Medulla oblongata (tissue), 1 donor: ENCODE measurements at regions not wholly inside any gene's neighbourhood (a gene's known extent, or its start where the extent isn't known, plus 50 kb on each side); places are given as distances from the start of the nearest gene placed in this dataset.
"Not testable (repeated sequence)": the region's sequence is repeated elsewhere in the genome, so short reads cannot be mapped to it uniquely, and the experiment has no call there.

Source experiments
- DNase-seq: peaks from one replicate; pipeline ENCODE4 v3.0.0-alpha.2; 2015; ENCODE audit errors: extremely low spot score

DNA sequence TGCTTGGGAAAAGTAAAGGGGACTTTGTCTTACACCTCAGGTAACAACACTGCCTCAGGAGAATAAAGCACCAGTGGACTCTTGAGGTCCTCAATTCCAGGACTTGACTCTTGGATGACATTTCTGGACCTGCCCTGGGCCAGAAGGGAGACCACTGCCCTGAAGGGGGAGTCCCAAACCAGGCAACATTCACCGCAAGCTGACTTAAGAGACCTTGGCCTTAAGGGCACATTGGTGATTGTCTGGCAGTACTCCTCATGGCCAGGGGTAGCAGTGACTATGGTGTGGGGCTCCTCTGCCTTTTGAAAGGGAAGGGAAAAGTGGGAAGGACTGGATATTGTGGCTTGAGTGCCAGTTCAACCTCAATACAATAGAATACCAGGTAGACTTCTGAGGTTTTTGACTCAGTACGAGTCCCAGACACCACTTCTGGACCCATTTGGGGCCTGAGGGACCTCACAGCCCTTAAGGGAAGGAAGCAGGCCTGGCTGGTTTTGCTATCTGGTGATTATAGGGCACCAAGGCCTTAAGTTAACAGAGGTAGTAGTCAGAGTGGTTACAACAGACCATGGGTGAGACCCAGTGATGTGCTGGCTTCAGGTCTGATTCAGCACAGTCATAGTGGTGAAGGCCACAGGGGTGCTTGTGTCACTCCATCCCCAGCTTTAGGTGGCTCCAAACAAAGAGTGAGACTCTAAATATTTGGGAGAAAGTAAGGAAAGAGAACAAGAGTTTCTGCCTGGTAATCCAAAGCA is 121.2 kb upstream of the TET2 start:
- no peak for DNase-seq

DNA sequence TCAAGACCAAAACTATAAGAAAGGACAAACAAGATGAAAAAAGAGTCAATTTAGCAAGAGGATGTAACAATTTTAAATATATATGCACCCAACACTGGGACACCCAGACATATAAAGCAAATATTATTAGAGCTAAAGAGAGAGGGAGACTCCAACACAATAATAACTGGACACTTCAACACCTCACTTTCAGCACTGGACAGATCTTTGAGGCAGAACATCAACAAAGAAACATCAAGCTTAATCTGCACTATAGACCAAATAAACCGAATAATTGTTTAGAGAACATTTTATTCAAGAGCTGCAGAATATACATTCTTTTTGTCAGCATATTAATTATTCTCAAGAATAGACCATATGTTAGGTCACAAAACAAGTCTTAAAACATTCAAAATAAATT is 109.7 kb upstream of the TET2 start:
- no peak for DNase-seq

DNA sequence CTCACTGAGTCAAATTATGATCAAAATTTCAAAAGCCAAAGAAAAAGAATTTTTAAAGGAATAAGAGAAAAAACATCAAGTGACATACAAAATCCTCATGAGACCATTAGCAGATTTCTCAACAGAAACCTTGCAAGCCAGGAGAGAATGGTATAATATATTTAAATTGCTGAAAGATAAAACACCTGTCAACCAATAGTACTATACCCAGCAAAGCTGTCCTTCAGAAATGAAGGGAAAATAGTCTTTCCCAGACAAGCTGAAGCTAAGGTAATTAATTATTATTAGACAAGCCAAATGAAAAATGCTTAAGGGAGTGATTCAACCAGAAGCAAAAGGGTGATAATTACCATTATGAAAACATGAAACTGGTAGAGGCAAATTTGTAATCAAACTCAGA is 104.2 kb upstream of the TET2 start:
- DNase-seq, result no peak

DNA sequence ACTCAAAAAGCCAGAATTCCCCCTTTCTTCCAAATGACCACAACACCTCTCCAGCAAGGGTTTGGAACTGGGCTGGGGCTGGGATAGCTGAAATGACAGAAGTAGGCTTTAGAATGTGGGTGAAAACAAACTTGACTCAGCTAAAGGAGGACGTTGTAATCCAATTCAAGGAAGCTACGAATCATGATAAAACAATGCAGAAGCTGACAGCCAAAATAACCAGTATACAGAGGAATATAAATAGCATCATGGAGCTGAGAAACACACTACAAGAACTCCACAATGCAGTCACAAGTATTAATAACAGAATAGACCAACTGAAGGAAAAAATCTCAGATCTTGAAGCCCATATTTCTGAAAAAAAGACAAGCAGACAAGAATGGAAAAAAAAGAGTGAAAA is 95.8 kb upstream of the TET2 start:
- DNase-seq, result no peak

DNA sequence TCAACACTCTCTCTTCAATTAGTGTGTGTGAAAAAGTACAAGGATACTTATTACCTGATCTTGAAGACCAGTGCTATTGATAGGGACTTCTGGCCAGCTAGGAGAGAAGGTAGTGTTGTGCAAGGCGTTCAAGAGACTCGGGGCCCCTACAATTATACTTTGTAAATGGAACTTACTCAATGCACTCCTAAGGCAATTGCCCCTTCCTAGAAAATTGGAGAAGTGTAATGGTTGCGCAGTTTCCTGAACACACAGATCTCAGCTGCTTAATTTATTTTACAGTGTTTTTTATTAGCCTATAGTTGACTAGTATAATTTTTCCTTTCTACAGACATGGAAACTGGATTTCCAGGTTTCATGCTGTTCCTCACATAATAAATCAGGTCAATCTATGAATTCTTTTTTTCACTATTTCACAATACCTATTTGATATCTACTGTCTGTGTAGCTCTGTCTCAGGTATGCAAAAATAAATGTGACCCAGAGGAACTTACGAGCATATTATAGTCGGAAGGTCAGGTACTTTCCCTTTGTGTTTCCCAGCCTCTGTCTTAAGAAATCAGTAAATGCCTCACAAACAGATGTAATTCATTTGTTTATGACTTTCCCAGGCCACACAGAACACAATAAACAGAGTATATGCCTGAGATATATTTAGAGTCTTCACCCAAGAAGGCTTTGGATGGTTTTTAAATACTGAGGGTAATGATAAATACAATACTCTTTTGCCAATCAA is 89.1 kb upstream of the TET2 start:
- DNase-seq, result peak; percentile 30

DNA sequence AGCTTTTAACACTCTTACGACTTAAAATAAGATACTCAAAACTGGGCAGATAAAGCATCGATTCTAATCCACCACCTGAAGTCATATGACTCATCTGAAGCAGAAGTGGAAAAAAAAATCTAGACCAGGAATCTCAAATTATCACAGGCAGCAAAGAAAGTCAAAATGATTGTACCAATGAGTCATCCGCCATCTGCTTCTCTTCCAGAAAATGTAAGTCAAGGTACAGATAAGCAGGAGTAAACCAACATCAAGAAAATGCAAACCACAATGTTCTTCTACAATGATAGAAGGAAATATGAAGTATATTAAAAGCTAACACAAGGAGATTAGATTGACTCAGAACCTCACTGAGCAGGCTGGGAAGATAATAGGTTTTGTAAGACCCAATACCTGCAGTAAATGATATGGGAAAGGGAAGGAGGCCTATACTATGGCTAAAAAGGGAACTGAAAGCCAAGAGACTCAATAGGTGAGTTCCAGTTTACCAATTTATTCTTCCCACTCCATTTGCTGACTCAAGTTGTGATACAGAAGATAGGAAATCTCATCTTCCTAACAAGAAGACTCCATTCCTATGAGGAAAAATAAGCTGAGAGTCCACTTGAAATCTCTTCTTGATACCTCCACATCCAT is 88.4 kb upstream of the TET2 start:
- no peak for DNase-seq

DNA sequence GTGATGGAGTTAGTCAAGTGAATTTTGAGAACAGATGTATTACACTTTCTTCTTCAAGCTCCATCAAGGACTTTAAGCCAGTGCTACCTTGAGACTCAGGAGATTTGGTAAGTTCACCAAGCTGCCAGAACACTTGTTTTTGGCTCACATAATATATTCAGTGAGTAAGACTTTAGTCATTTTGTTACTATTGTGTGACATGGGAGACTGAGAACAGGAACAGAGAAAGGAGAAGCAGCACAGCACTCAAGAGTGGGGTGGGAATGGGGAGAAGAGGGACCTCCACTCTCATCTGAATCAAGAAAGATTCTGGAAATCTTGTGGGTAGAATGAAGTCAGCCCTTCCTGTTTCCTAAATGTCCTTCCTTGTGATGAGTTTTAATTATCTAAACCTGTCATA is 87.3 kb upstream of the TET2 start:
- DNase-seq, result peak; percentile 27

DNA sequence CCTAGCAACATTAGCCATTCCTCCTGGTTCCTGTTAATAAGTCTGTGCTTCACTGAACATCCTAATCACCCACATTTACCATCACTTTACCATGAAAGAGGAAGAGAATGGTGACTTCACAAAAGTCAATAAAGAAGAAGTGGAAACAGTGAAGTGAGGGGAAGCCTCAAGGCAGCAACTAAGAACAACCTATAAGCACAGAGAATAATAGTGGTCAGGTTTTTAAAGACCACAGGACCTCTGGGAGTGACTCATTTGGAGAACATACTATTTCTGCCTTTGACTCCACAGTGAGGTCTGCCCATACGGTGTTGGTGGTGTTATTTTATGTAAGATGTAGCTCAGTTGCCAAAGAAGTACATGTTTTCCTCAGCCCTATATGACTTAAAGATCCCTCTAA is 86.0 kb upstream of the TET2 start:
- peak; percentile 71 for DNase-seq

DNA sequence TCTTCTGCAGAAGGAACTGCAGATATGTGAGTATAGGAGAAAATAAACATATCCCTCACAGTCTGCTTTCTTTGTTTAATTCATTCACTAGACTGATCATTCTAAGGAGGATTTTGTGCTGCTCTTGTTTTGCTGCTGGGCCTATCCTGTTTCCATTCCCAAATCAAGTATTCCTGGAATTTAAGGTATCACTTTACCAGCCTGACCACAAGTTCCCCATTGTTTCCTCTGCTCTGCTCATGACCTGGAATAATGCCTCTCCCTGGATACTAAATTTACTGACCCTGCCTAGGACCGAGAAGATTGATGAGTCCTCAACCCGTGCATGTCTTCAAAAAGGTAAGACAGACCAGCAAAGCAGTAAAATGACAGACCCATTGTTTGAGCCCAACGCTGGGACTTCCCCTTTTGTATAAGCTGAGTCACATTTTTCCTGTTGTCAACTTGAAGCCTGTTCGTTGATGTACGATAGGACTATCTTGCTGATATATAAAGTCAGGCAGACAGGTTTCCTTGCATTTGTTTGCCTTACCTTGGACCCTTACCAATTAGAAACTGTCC is 85.5 kb upstream of the TET2 start:
- DNase-seq, result peak; percentile 62

DNA sequence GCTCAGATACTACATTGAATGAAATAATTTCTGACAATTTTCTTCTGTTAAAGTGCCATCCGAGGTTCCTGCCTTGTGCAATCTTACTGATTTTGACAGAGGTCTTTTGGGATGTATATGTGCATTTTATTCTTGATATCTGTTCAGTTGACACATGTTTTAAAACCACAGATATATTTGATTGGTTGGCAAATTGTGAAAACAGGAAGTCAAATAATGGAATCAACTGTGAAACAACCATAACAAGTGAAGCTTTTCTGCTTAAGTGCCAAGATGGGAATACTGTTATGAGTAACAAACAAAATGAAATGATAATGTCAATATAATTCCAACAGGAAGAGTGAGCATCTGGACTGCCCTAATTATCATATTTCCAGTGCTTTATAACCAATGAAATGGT is 84.9 kb upstream of the TET2 start:
- no peak for DNase-seq

DNA sequence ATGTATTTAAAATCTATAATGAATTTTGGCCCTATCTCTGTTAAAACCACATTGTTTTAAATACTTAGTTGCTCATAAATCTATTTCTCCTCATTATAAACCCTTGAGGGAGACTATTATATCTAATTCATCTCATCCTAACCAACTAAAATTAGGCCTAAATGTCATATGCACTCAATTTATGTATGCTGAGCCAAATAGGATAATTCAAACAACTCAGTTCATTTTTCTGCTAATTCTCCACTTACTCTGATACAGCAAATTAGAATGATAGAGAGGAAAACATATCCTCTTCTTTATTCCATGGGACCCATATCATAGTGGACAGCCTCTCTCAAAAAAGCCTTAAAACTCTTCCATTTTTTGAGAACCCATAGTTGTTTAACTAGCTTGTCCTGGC is 80.3 kb upstream of the TET2 start:
- no peak for DNase-seq

DNA sequence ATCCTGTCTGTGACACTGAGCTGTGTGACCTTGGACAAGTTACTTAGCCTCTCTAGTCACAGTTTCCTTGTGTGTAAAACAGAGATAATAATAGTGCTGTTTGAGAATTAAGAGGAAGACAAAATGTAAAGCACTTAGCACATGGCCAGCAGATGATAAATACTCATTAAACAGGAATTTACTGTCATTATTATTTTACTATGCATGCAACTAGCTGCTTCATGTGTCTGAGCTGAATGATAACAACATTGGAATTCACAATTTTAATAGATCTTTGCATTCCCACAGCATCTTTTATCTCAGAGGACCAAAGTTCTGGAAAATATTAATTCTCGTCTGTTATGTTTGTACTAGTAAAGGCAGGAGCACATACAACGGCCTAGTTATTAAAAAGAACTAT is 79.2 kb upstream of the TET2 start:
- DNase-seq, result no peak

DNA sequence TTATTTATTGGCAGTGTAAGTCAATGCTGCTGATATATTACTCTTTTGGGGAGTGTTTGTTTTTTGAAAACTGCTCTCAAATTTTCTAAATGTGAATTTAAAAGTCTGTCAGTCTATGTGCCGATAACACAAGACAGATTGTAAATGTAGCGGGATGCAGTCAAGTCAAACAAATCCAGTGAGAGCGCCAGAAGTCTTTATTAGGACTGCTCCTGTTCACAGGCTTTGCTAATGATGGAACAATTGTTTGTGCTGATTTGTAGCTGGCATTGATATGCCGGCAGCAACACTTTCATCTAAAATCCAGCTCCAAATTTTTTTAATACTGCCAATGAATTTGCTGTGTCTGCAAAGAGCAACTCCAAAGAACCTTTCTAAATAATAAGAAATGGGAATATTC is 78.7 kb upstream of the TET2 start:
- no peak for DNase-seq

DNA sequence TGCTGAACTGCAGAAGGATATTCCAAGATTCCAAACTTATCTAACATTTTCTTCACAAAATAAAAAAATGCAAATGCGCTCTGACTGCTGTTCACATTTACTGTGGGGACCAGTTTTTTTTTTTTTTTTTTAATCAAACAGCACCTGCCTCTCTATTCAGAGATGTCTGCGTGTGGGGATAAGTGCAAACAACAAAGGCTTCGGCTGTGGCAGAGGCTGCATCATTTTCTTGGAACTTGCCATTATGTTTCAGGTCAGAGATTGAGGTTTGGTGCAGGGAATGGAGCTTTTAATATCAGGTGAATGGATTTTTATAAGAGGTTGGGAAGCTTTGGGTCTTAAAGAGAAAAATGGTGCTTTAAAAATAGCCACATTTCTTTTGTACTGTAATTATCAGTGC is 78.2 kb upstream of the TET2 start:
- no peak for DNase-seq

DNA sequence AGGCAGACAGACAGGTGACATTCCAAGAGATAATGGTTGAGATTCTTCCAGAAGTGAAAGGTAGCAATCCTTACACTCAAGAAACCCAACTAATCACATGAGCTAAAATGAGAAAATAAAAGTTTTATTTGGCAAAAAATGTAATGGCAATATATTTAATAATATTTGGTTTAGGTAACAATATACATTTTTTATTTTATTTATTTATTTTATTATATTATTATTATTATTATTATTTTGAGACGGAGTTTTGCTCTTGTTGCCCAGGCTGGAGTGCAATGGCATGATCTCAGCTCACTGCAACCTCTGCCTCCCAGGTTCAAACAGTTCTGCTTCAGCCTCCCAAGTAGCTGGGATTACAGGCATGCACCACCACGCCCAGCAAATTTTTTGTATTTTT is 74.6 kb upstream of the TET2 start:
- not testable (repeated sequence) for DNase-seq

DNA sequence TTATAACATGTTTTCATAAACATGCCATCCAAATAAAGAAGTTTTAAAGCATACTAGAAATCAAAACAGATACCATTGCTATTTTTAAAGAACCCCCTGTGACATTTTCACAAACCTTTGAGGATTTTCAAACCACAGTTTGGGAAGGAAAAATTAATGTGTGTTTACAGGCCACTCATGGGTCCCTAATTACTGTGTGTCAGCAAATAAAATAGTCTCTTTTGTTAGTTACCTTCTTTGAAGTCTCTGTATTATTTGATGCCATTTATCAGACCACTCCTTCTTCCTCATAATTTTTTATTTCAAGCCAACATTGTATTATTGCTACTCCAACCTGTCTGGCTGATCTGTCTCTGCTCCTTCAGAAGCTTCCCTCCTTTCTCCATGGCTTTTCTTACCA is 72.6 kb upstream of the TET2 start:
- DNase-seq, result no peak

DNA sequence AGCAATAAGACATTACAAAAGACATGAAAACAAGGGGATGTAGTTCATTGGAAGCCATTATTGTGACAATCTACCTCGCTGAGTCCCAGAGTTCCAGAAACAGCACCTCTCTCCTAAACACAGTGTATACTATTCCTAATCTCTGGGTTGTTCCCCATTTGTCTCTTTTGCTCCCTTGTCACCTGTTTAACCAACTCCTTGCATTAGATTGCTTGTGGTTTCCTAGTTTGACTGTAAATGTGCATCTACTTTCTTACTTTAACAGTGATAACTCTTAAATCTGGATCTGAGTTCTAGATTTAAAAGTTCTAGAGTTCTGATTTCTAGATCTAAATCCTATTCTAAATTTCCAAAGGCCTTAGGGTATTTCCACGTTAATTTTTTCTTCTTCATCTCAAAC is 71.6 kb upstream of the TET2 start:
- DNase-seq, result no peak

DNA sequence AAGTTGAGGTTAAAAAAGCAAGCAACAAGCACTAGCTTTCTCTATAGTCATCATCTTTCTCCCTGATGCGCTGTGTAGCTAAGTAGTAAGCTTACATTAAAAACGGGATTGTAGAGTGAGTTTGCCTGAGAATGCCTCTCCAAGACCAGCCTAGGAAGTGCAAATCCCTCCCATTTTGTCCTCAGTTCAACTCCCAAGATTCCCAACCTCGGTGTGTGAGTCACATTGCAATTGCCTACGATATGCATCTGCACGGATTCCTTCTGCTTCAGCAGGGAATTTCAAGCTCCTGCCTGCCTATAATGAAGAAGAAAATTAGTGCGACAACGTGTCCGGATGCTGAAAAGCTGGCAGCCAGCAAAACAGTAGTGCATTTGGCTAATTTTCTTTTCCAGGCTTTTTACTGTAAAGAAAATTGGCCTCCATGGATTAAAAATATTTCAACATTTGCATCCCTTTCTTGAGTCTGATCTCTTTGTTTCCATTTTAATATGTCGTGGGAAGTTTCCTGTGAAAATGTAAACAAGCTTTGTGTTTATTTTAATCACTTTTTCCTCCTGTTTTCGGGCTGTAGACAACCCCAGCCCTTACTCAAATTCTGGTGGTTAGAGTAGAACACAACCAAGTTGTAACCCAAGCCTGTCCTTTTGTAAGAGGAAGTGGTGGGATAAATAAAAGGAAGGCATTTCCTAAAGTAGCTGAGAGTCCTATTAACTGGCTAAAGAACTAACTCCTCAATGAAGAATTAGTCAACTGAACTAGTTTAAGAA is 58.4 kb upstream of the TET2 start:
- no peak for DNase-seq

DNA sequence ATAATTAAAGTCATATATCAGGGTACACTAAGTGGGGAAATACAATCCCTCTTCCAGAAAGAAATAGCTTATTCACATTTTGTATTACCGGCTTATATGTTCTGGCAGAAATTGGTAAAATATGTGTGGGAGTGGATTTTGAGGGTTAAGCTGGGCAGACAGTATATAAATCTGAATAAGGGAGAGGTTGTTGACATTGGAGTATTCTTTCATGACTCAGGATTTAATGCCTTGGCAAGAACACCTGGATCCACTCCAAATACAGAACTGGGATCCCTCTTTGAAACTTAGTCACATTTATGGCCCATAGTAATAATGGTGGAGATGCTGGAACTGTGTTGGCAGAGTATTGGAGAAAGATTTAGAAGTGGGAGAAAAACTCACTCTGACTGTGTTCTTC is 54.3 kb upstream of the TET2 start:
- no peak for DNase-seq

DNA sequence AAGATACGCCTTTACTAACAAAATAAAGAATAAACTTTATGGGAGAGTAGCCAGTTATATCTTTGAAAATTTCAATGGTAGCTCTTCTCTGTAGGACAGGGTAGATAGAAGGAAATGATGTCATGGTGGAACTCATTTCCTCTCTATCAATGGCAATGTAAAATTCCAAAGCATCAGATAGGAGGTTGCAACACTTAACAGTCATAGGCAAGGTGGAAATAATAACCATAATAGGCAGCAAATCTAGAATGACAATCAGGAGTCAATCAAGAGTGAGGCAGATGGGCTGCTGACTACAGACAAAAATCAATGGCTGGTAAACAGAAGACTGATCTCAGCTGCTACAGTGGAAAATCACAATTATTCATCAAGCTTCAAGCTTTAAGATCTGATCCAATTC is 53.9 kb upstream of the TET2 start:
- DNase-seq, result no peak

DNA sequence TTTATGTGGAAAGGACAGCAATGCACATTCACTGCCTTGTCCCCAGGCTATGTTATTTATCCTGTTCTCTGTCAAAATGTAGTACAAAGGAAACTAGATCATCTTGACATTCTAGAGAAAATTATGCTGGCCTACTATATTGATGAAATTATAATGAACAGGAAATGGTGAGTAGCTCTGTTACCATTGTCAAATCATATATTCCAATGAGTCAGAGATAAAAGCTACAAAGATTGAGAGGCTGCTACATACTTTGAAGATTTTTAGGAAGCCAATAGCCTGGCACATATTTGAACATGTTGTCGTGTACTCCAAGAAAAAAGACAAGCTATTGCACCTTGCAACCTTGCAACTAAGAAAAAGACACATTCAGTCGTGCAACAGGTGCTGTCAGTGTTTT is 52.7 kb upstream of the TET2 start:
- no peak for DNase-seq
